ENCODE measurements at regions not wholly inside any gene's neighbourhood (a gene's known extent, or its start where the extent isn't known, plus 50 kb on each side); places are given as distances from the start of the nearest gene placed in this dataset.

DNA sequence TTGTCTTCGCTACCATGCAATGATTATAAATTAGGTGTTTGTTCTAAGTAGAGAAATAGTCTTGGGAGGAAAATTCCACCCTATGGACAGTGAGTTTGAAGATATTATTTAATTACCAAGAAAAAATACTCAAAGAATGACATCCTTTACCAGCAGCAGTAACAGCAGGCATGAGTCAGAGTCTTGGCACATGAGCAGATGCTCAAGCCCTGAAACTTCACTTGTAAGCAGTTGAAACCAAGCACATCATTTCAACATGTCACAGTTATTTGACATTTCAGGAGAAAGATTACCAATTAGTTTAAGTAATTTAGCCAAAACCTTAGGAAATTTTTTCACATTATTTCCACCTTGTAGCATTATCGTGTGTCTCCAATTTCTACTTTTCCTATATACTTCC, 99.2 kb downstream of the C12orf50 start:
- peak in 2 of 3 donors; percentile 39 to 45 for DNase-seq

DNA sequence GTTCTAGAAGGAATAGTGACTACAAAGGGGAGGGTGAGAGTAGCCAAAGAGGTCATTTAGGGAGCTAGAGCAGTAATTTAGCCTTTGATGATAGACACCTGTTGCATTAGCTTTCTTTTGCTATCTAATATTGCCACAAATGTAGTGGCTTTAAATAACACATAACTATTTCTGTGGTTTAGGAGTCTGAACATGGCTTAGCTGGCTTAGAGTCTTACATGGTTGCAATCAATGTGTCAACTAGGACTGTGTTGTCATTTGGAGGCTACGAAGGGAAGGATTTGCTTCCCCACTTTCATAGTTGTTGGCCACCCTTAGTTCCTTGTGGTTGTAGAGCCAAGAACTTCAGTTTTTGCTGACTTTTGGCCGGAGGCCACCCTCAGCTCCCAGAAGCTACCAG, 99.9 kb downstream of the C12orf50 start:
- no peak for DNase-seq

DNA sequence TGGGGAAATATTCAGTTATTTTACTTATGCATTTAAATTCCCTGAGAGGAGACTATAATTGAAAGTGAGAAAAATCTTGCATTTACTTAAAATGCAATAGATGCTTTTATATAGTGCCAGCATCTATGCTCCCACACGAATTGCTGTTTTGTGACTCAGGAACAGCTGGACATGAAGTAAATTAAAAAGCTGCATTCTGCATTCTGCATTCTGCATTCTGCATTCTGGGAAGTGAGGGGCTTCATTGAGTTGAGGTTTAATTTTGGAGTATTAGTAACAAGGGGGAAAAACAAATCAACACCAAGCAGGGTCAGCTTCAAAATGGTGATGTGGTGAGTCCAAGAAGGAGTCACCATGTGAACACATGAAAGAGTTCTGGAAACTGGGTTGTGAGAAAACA, 101.2 kb downstream of the C12orf50 start:
- DNase-seq: no peak

DNA sequence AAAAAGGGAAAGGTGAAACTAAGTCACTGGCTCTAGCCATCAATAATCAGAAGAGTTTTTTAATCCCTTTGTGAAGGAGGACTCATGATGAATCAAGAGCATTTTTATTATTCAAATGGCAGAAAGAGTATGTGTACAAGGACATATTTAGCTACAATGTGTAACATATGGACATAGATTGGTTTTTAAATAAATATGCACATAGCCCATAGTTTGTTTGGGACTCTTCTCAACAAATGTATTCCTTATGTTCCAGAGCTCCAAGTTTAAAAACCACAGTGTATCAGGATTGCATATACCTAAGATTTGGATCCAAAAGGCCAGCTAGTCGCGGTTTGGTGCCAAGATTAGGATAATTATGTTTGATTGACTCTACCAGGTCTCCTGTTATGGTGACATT, 104.2 kb downstream of the C12orf50 start:
- DNase-seq: peak in 1 of 3 donors; percentile 38

DNA sequence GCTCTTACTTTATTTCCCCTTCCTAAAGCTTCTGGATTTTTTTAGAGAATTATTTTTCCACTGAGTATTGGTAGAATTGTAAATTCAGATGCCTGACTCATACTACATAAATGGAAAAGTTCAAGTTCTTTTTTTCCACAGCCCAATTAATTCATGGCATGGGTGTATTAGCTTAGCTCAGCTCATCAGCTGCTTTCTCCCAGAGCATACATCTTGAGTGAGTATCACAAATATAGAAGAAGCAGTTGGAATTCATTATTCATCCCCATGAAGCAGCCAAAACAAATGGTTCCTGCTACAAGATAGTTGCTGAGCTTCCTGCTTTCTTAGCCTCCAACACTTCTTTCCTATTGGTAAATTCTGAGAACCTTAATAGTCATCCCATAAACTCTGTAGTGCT, 105.1 kb downstream of the C12orf50 start:
- peak in 2 of 3 donors; percentile 42 to 68 for DNase-seq

DNA sequence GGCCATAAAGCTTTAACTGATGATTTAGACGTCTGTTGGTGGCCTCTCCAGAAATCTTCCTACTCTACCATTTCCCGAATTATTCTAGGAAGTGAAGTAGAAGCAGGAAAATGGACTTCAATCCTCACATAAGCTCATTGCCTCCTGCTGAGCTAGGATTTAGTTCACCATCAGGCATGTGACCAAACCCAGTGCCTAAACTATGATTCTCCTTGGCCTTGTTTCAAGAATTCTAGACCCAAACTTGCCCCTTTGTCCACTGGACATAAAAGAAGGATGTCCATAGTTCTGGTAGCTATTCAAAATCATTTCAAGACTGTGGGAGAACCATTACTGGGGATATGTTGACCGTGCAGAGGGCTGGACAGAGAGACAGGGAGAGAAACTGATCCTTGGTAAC, 105.8 kb downstream of the C12orf50 start:
- no peak for DNase-seq

DNA sequence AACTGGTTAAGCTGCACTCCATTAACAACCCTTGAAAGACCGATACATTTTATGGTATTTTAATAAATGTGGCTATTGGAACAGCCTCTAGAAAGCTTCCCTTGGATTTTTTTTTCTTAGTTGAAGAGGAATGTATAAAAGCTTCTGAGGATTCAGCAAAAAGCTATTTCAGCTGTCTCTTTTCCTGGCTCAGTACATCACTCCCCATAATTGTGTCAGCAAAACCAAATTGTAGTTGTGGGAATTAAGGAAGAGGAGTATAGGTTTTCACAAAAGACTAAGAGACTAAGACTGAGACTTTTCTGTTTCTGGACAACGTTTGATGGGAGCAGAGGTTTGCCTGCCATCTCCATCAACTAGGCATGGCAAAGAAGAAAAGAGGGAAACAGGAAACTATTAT, 106.5 kb downstream of the C12orf50 start:
- DNase-seq: peak in 2 of 3 donors; percentile 18 to 71

DNA sequence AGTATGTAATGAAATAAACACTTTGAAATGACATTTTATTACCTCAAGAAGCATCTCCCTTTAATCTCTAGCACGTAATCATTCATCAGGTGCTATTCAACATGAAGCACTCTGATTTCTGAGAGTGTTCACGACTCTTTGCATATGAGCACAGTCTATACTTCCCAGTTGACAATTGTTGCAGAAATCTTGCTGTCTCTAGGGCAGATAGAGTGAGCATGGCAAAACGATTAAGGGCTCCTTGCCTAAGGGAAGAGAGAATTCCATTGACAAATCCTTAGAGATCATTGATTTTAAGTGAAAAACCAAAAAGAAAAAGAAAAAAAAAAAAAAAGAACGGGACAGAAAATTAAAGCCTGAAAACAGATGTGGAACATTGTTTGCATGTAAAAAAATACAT, 107.6 kb downstream of the C12orf50 start:
- DNase-seq: peak in 2 of 3 donors; percentile 36 to 62

DNA sequence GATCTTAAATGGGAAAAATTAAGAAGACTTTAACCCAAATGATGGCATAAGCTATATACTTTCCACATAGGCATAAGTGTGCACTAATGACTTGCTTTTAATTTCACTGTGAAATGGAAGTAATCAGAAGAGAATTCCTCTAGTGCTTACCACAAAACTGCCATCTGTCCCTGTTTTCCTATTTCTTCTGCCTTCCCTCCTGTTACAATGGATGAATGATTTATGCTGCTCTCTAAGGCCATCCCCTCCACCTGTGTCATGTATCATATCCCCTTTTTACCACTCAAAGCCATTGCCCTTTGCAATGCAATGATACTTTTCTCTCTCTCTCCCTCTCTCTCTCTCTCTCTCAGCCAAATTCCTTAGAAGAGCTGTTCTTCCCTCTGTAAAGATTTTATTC, 109.1 kb downstream of the C12orf50 start:
- DNase-seq: no peak

DNA sequence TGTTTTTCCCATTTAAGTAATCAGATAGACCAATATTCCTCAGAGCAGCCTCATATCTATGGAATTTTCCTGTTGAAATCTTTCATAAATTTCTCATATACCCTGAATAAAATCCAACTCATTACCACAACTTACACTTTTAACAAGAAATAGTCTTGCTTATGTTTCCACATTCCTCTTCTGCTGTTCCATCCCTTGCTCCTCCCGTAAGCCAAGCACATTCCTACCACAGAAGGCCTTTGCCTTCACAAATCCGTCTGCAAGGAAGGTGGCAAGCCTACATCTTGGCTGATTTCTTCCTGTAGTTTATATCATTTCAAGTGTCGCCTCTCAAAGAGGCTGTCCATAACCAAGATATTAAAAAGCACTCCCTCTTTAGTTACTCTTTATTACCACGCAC, 127.7 kb downstream of the C12orf50 start:
- peak in 1 of 3 donors; percentile 26 for DNase-seq

DNA sequence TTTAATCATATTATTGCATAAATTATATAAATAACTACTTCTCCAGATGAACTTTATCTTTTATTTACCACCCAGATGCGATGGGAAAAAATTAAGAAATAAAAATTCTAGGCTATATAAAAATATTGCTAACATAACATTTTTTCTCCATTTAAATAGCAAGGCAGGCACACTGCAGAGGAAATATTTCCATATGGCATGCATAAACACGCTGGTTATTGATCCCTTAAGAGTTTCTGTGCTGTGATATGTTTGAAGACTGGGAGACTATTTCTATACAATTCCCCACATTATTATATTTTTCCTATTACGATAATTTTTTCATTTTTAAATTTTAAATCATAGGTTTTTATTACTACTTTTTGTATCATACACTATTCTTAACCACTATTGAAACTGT, 131.5 kb downstream of the C12orf50 start:
- DNase-seq: no peak

DNA sequence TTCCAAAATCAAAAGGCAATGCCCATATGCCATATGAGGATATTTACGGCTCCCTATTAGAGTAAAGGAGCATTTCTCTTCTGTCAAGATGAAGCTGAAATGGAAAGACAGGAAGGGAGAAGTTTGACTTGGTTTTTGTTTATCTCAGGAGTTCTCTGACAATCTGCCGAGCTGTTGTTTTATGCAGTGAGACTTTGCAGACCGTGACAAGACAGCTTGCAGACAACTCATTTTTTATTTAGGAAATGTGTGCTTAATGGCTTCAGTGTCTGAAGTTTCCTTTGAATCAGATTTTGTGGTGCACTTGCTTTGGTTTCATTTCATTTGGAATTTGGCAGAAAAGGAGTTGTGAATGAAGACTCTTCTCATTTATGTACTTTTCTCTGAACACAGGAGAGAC, 145.4 kb downstream of the C12orf50 start:
- no peak for DNase-seq

DNA sequence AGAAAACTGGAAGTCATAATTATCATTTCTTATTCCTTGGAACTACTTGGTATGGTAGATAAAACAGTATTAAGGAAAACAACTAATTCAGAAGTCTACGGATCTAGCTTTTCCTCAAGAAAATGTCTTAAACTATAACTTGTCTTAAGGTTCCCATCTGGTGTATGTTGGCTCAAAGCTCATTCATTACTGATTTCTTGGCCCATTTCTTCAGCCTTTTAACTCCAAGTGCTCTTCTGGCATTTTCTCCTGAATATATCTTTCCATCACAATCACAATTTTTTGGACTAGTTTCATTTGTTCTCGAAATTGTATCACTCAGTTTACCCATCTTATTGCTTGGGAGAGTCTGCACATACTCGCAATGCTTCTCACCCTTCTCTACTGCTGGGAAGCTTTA, 150.1 kb downstream of the C12orf50 start:
- DNase-seq: no peak

DNA sequence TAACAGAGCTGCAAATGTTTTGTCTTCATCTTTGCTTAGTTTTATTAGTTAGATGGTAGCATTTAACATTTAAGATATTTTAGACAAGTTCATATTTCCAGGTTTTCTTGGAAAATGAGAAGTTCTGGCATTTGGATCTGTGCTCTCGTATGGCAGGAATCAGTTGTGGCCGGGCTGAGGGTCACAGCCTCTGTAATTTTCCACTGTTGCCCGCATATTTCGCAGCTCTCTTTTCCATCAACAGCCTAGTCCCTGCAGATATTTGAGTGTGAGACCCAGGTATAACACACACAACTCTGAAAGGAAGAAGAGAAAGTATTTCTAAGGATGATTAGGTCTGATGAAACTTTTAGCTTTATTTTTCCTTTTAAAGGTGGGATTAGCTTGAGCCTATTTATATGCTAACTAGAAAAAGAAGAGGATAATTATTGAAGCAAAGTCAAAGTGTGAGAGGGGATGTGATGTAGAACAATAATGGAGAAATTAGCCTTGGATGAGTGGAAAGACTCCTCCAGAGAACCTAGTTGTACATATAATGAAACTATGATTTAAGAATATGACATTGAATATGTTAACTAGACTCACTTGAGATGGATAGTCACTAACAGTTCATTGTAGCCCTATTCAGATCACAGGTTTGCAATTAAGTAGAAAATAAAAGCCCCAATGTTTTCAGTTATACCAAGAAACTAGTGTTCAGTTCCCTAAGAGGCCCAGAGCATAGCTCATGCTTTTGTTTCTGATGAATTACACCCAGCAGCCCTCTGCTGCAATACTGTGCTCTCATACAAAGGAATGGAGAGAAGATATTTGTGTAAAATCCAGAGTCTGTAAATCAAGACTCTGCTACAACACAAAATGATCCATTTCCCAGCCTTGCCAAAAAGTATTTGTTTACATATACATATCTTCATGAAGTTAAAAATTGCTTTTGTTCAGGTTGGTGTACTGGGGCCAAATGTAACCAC, 158.4 kb downstream of the C12orf50 start:
- peak in 1 of 3 donors; percentile 30 for DNase-seq

DNA sequence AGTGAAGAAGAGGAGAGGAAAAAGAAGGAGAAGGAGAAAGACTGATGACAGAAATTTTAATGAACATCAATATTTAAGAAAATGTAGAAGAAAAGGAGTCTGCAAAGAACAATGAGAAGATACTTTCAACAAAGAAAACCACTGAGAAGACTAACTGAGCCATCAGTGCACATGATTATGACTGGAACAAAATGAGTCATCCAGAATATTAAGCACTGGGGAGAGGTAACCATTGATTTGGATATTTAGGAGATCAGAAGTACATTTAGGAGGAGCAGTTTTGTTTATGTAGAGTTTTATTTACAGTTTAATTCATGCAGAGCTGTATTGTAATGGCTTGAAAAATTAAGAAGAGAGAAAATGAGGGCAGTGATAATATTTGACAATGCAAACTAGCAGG, 159.1 kb downstream of the C12orf50 start:
- no peak for DNase-seq

DNA sequence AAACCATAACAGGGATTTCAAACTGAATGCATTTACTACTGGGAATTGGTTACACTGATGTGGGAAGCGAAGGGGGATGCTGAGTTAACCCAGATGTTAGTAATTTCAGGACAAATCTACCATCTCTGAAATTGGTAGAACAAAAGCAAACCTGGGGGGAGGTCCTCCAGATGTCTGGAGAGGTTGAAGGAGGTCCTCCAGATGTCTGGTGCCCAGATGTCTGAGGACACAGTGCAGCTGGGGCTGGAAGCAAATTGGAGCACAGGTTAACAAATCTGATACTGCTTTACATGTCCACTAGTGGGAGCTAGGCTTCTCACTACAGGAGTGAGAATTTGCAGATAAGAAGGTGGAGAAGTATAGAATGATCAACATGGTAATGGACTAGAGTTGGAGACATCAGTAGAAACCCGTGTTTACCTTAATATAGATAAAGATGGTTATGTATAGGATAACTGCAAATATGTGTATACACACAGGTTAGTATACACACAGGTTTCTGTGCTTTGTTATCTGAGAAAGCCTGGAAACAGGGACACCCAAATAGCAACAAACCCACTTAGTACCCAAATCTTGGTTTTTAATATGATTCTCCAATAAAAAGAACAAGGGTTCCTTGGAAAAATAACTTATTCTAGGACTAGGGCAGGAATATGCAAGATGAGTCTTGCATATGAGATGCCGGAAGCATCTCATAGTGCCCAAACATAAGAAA, 162.5 kb downstream of the C12orf50 start:
- DNase-seq: peak in 1 of 3 donors; percentile 23

DNA sequence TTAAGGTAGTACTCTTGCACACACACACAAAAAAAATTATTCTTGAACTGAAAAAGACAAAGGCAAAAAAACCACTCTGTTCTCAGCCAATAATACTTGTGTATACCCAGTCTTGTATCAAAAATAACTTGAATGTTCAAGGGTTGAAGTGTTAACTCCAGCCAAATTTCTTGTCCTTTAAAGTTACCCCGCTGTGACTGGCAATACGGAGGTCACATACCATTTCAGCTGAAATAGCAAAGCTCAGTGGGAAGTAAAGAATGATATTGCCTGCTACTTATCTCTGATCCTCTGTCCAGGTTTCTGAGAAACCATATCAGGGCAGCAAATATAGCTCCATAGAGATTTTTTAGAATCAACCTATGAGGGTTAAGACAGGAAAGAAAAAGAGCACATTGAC, 167.4 kb downstream of the C12orf50 start:
- DNase-seq: no peak

DNA sequence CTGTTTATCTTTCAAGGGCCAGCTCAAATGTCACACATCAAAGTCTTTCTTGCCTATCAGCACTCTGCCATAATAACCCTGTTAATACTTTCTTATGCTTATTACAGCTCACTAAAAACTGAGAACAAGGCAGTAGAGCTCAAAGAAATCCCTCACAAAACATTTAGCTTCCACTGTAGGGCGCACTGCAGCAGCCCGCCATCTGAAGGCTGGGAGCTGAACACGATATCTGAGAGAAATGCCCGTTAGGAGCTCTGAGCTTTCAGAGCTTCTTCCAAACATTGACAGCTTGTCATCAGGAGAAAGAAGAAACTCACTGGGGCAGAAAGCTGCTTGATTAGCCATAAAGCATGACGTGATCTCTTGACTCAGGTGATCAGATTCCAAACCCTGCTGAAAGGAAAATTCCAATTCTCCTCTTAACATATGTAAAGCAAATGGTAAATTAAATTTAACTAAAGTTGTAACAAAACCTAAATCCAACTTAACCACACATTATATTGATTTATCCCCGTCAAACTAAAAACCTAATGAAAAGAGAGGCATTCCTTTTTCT, 175.7 kb downstream of the C12orf50 start:
- DNase-seq: no peak

DNA sequence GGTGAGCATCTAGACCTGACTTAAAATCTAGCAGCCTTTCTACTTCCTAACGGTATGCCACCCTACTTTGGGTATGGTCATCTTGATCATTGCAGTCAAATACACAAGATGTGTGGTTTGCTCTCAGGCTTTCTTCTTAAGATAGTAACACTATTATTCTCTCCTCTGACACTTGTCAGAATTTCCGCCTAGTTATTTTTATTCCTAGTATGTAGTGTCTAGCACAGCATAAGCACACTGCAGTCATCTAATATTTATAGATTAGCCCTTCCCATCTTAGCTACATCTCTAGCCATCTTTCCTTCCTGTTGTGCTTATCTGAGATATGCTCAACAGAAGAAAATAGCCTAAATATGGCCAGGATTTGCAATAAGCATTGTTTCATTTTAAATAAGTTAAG, 180.1 kb downstream of the C12orf50 start:
- no peak for DNase-seq

DNA sequence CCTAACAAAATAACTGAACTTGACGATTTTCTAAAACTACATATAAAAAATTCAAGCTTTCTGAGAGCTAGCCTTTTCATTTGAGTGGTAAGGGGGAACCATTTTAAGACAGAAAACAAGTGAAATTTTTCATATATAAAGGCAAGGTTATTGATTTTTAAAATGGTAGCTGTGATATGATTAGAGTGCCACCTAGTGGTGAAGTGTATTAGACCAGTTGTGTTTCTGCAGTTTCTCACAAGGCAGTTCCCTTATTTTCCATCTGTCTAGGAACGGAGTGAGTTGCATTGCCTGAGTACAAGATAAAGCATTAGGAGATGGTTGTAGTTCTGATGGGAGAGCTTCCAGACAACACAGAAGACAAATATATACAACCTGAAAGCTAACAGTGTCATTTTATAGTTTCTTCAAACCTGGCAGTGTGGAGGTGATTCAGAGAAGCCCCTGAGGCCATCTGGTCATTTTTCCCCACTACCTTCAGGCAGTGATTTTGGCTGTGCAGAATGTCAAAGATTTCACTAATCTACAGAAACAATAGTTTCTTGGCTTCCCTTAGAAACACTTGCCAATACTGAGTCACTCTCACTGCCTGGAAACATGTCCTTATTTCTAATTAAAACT, 180.8 kb downstream of the C12orf50 start:
- peak; percentile 47 to 78 (median 67) for DNase-seq

DNA sequence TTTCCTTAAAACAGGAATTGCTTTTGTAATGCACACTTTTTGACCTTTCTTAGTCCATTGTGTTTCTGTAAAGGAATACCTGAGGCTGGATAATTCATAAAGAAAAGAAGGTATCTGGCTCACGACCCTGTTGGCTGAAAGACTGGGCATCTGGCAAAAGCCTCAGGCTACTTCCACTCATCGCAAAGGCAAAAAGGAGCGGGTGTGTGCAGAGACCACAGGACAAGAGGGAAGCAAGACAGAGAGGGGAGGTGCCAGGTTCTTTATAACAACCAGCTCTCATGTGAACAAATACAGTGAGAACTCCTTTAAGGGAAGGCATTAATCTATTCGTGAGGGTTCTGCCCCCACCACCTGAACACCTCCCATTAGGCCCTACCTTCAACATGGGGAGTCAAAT, 182.1 kb downstream of the C12orf50 start:
- DNase-seq: no peak

DNA sequence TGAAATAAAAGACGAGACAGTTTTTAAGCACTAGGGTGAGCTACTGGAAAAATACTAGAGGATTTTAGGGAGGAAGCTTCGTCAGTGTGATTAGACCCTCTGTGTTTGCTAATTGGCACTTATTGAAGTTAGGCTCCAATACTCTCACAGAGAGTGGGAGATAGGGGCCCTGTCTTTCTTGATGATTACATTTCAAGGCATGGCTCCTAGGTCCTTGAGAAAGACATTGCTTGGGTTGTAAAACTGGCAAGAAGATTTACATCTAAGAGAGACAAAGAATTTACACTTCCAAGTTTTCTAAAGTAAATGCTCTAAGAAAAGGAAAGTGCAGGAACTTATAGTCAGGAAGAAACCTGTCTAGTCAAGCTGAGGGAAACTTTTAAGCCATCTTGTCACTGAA, 183.2 kb downstream of the C12orf50 start:
- DNase-seq: no peak
